ENCODE measurements at regions not wholly inside any gene's neighbourhood (a gene's known extent, or its start where the extent isn't known, plus 50 kb on each side); places are given as distances from the start of the nearest gene placed in this dataset.
"Not testable (repeated sequence)": the region's sequence is repeated elsewhere in the genome, so short reads cannot be mapped to it uniquely, and the experiment has no call there.

GRCh38 chr13:16050055-16050454, 3131.6 kb downstream of the TUBA3C start:
- H3K27ac Mint-ChIP-seq, H3K4me3 Mint-ChIP-seq, H3K9me3 Mint-ChIP-seq: not testable (repeated sequence)

GRCh38 chr13:16017494-16018009, 3164.1 kb downstream of the TUBA3C start:
- peaks cover 56% of the 10 kb centered on the region for H3K9me3 Mint-ChIP-seq
- not testable (repeated sequence) for H3K4me3 Mint-ChIP-seq

More at GRCh38 chr13:16050055-16050454, 3131.6 kb downstream of the TUBA3C start:
- not testable (repeated sequence) for DNase-seq; H3K27me3 Mint-ChIP-seq (ENCODE audit: insufficient read depth); H3K36me3 Mint-ChIP-seq (ENCODE audit: low read depth); H3K4me1 Mint-ChIP-seq (ENCODE audit: low read depth)

GRCh38 chr13:16008271-16008670, 3173.4 kb downstream of the TUBA3C start:
- H3K4me1 Mint-ChIP-seq (ENCODE audit: low read depth); H3K4me3 Mint-ChIP-seq; DNase-seq; H3K27me3 Mint-ChIP-seq (ENCODE audit: insufficient read depth); H3K27ac Mint-ChIP-seq: not testable (repeated sequence)
- H3K36me3 Mint-ChIP-seq (ENCODE audit: low read depth), result peaks cover 13% of the 10 kb centered on the region
- peaks cover 38% of the 10 kb centered on the region for H3K9me3 Mint-ChIP-seq

More at GRCh38 chr13:16017494-16018009, 3164.1 kb downstream of the TUBA3C start:
- H3K27ac Mint-ChIP-seq; DNase-seq; H3K27me3 Mint-ChIP-seq (ENCODE audit: insufficient read depth); H3K4me1 Mint-ChIP-seq (ENCODE audit: low read depth): not testable (repeated sequence)
- H3K36me3 Mint-ChIP-seq (ENCODE audit: low read depth), result peaks cover 19% of the 10 kb centered on the region

Data from HFFc6 (cell line).